Astrocyte of the spinal cord (primary cell): ENCODE measurements at regions not wholly inside any gene's neighbourhood (a gene's known extent, or its start where the extent isn't known, plus 50 kb on each side); places are given as distances from the start of the nearest gene placed in this dataset.
A peak's percentile ranks its signal among the peaks of the same experiment; 100 is the strongest.

Source experiments
- DNase-seq: peaks from one replicate; pipeline ENCODE4 v3.0.0; 2011; ENCODE audit warnings: low read depth, low spot score
- H3K4me3 ChIP-seq: 2 replicates; pipeline ENCODE4 v1.5.1; 2011; ENCODE audit warnings: low read depth, mild to moderate bottlenecking, low read length, moderate library complexity
- CTCF ChIP-seq: IDR thresholded peaks from 2 replicates; pipeline ENCODE4 v1.5.1; 2012; ENCODE audit warnings: low read depth, mild to moderate bottlenecking, low read length, inconsistent platforms
- in situ Hi-C: cut with HindIII; loops from 2 replicates; pipeline ENCODE4 v1.10.0; 2017; ENCODE audit warnings: low sequenced_read_pairs

GRCh38 chr9:119559986-119560385 is 190.8 kb upstream of the BRINP1 start:
- H3K4me3 ChIP-seq = no peak overlapping the region
- no peak for TF ChIP-seq CTCF
- in situ Hi-C loops = no loop called here
- DNase-seq = no peak

- DNase-seq = no peak
- TF ChIP-seq CTCF = no peak
- in situ Hi-C loops = no loop called here
- H3K4me3 ChIP-seq = no peak overlapping the region
These were observed 189.8 kb upstream of the BRINP1 start for GRCh38 chr9:119559056-119559455.

- H3K4me3 ChIP-seq = peak overlapping the region; percentile 31
- peak; percentile 47 for DNase-seq
- in situ Hi-C loops = no loop called here
These were observed 187.1 kb upstream of the BRINP1 start for GRCh38 chr9:119556129-119556875.

GRCh38 chr9:119544492-119544891 is 175.3 kb upstream of the BRINP1 start:
- no peak for DNase-seq
- in situ Hi-C loops = no loop called here
- no peak for TF ChIP-seq CTCF

More at GRCh38 chr9:119556129-119556875, 187.1 kb upstream of the BRINP1 start:
- TF ChIP-seq CTCF = peak; percentile 95

GRCh38 chr9:119537138-119537537 is 167.9 kb upstream of the BRINP1 start:
- no peak for TF ChIP-seq CTCF
- DNase-seq = no peak
- in situ Hi-C loops = no loop called here
- no peak overlapping the region for H3K4me3 ChIP-seq

More at GRCh38 chr9:119544492-119544891, 175.3 kb upstream of the BRINP1 start:
- no peak overlapping the region for H3K4me3 ChIP-seq

GRCh38 chr9:119533504-119533903 is 164.3 kb upstream of the BRINP1 start:
- H3K4me3 ChIP-seq = no peak overlapping the region
- in situ Hi-C loops = no loop called here
- no peak for TF ChIP-seq CTCF
- DNase-seq = no peak
